ENCODE measurements at regions not wholly inside any gene's neighbourhood (a gene's known extent, or its start where the extent isn't known, plus 50 kb on each side); places are given as distances from the start of the nearest gene placed in this dataset.

GRCh38 chr12:127435439-127435838 lies 831.5 kb upstream of the TMEM132C start:
- H3K4me1 ChIP-seq (ENCODE audit: control insufficient read depth, insufficient read depth, low read length) = no peaks in the 10 kb centered on the region
- ChIA-PET RAD21 (ENCODE audit: unreplicated experiment) (no interaction called here), SMC1A (ENCODE audit: uncharacterized antibody, unreplicated experiment) (no interaction called here), CTCF (no interaction called here), POLR2A (no interaction called here)
- ATAC-seq (no peak), DNase-seq (ENCODE audit: low read depth, low spot score) (no peak), FAIRE-seq (no peak)
- no peaks in the 10 kb centered on the region for H3K27me3 ChIP-seq (replicated peaks in 1 of 2; ENCODE audit: control insufficient read depth in 2 of 2, insufficient read depth in 2 of 2, low read length in 1 of 2)
- H3K36me3 ChIP-seq (ENCODE audit: control insufficient read depth in 2 of 2, insufficient read depth in 2 of 2, low read length in 1 of 2) = no peaks in the 10 kb centered on the region
- H3K9ac ChIP-seq (ENCODE audit: control insufficient read depth, insufficient read depth, low read length) = no peak overlapping the region
- no peak overlapping the region for H3K27ac ChIP-seq (ENCODE audit: control insufficient read depth, insufficient read depth)
- H3K4me2 ChIP-seq (ENCODE audit: control insufficient read depth, insufficient read depth) = no peak overlapping the region
- no peaks in the 10 kb centered on the region; the same call in 2 of the 3 replicates for H3K9me3 ChIP-seq (replicated peaks; ENCODE audit: control insufficient read depth, insufficient read depth, low read length)
- no peaks in the 10 kb centered on the region for H4K20me1 ChIP-seq (ENCODE audit: control insufficient read depth, insufficient read depth)
- in situ Hi-C loops (cut with MboI) (no loop called here), intact Hi-C loops (cut with micrococcal nuclease; ENCODE audit: unreplicated experiment) (no loop called here)
- 65% methylated on average over 3 of the region's 3 CpGs for WGBS (ENCODE audit: insufficient coverage, insufficient replicate concordance, low lambda C conversion rate, missing lambda C conversion rate)
- H3K79me2 ChIP-seq (ENCODE audit: control insufficient read depth, insufficient read depth, low read length) = no peaks in the 10 kb centered on the region
- no peak overlapping the region for H2AFZ ChIP-seq (ENCODE audit: control insufficient read depth, low read depth, low read length)
- H3K4me3 ChIP-seq = no peak overlapping the region
- no TSS peak for BruUV-seq (replicated peaks)
- TF ChIP-seq PKNOX1 (IDR thresholded peaks at IDR 0.05) (no peak), ZNF687 (IDR thresholded peaks at IDR 0.05) (no peak), NFIC (IDR thresholded peaks at IDR 0.05; ENCODE audit: low read depth, low read length) (no peak), PML (IDR thresholded peaks at IDR 0.05; ENCODE audit: low read length) (no peak), USF2 (IDR thresholded peaks at IDR 0.05; ENCODE audit: borderline replicate concordance, low read depth, low read length) (no peak), EED (IDR thresholded peaks at IDR 0.05; ENCODE audit: low read depth) (no peak), EP300 (IDR thresholded peaks at IDR 0.05; ENCODE audit: borderline replicate concordance in 1 of 2, control insufficient read depth in 1 of 2, low read depth in 2 of 2, low read length in 2 of 2) (no peak), EGR1 (IDR thresholded peaks at IDR 0.05; ENCODE audit: borderline replicate concordance in 1 of 2, low read depth in 2 of 2, low read length in 2 of 2) (no peak), ATF2 (IDR thresholded peaks at IDR 0.05; ENCODE audit: low read length) (no peak), ASH2L (IDR thresholded peaks at IDR 0.05; ENCODE audit: borderline replicate concordance, low read depth) (no peak), RAD51 (IDR thresholded peaks at IDR 0.05) (no peak), POLR2AphosphoS5 (IDR thresholded peaks at IDR 0.05; ENCODE audit: low read length) (no peak), BHLHE40 (IDR thresholded peaks at IDR 0.05; ENCODE audit: borderline replicate concordance in 1 of 2, low read depth in 2 of 2, low read length in 1 of 2) (no peak), DPF2 (IDR thresholded peaks at IDR 0.05) (no peak), SIX5 (IDR thresholded peaks at IDR 0.05; ENCODE audit: low read depth, low read length, severe bottlenecking) (no peak), LARP7 (IDR thresholded peaks at IDR 0.05) (no peak), RELB (IDR thresholded peaks at IDR 0.05; ENCODE audit: low read depth) (no peak)
